Endothelial cell of umbilical vein (primary cell): ENCODE measurements at regions not wholly inside any gene's neighbourhood (a gene's known extent, or its start where the extent isn't known, plus 50 kb on each side); places are given as distances from the start of the nearest gene placed in this dataset.

ENCODE experiments used
- BruUV-seq: library from RNA; stranded (reverse); fragments of 400-500 nt; replicated peaks from 2 replicates; lab custom pipeline; 2021; lab: Mats Ljungman, UMichigan
- CTCF ChIA-PET: fragments of 300-600, 350-600 bp; sonication (Branson Sonifier 250); formaldehyde crosslinking; loops from one replicate; lab custom pipeline; 2021; ENCODE audit warnings: antibody characterized with exemption, inconsistent platforms; lab: Charles Lee
- POLR2A ChIA-PET: fragments of 300-600, 350-600 bp; sonication (Branson Sonifier 250); formaldehyde crosslinking; loops from one replicate; lab custom pipeline; 2021; ENCODE audit warnings: antibody characterized with exemption, inconsistent platforms; lab: Charles Lee
- DNase-seq: peaks from one replicate; pipeline ENCODE4 v3.0.0-alpha.2; 2011; ENCODE audit warnings: low read depth, low spot score
- FAIRE-seq: peaks from 2 replicates; lab custom pipeline; 2011; peaks lifted over from hg19 to GRCh38; lab: Jason Lieb, UNC
- H2AFZ ChIP-seq: 2 replicates; pipeline ENCODE4 v1.6.0; 2012; ENCODE audit warnings: low read depth, low read length, control low read depth, inconsistent platforms
- H3K27ac ChIP-seq: 2 replicates; pipeline ENCODE4 v1.5.1; 2011; ENCODE audit warnings: low read depth, mild to moderate bottlenecking, control low read depth, low read length, moderate library complexity; ENCODE audit not compliant: insufficient read depth
- H3K27me3 ChIP-seq, 2 experiments: 2 replicates each; pipeline versions ENCODE4 v1.6.0 to v1.6.1; 2011; ENCODE audit warnings: low read length in 2 of 2, mixed read lengths in 1 of 2; ENCODE audit not compliant: control insufficient read depth in 2 of 2, insufficient read depth in 2 of 2
- H3K36me3 ChIP-seq, 2 experiments: 2 replicates in 1 of 2; 3 replicates in 1 of 2; pipeline ENCODE4 v1.5.1; 2011; ENCODE audit warnings: low read length in 2 of 2, mild to moderate bottlenecking in 1 of 2, moderate library complexity in 1 of 2; ENCODE audit not compliant: control insufficient read depth in 2 of 2, insufficient read depth in 2 of 2; ENCODE audit errors: extremely low read depth in 1 of 2
- H3K4me1 ChIP-seq: 3 replicates; pipeline ENCODE4 v1.5.1; 2011; ENCODE audit warnings: mild to moderate bottlenecking, low read length; ENCODE audit not compliant: control insufficient read depth, insufficient read depth; ENCODE audit errors: extremely low read depth
- H3K4me2 ChIP-seq: 2 replicates; pipeline ENCODE4 v1.6.1; 2011; ENCODE audit warnings: low read length, control low read depth, mixed read lengths; ENCODE audit not compliant: insufficient read depth
- H3K4me3 ChIP-seq, 3 experiments: fragments of 200-600 bp in 1 of 3; sonication (generic), shearing (Covaris generic) in 1 of 3; replicated peaks in 1 of 3; 2 replicates each; pipeline ENCODE4 v1.5.1; 2011 to 2016; ENCODE audit warnings: control low read depth in 3 of 3, low read length in 3 of 3, mild to moderate bottlenecking in 2 of 3, inconsistent platforms in 1 of 3, low read depth in 1 of 3, moderate library complexity in 1 of 3; ENCODE audit not compliant: insufficient read depth in 1 of 3
- H3K79me2 ChIP-seq: 2 replicates; pipeline ENCODE4 v1.6.0; 2012; ENCODE audit warnings: low read length, inconsistent platforms; ENCODE audit not compliant: control insufficient read depth, insufficient read depth
- H3K9ac ChIP-seq: replicated peaks from 2 replicates; pipeline ENCODE3; 2011; ENCODE audit warnings: low read length, control low read depth; ENCODE audit not compliant: insufficient read depth; ENCODE audit errors: extremely low read depth
- H3K9me1 ChIP-seq: replicated peaks from 3 replicates; pipeline ENCODE4 v1.6.0; 2011; ENCODE audit warnings: mild to moderate bottlenecking, low read length; ENCODE audit not compliant: control insufficient read depth, insufficient read depth; ENCODE audit errors: extremely low read depth
- H3K9me3 ChIP-seq: replicated peaks from 2 replicates; pipeline ENCODE4 v1.5.1; 2012; ENCODE audit warnings: low read length, inconsistent platforms; ENCODE audit not compliant: control insufficient read depth, insufficient read depth
- H4K20me1 ChIP-seq: replicated peaks from 2 replicates; pipeline ENCODE3; 2011; ENCODE audit warnings: mild to moderate bottlenecking, low read length; ENCODE audit not compliant: control insufficient read depth, insufficient read depth; ENCODE audit errors: extremely low read depth
- EZH2 ChIP-seq: IDR thresholded peaks from 2 replicates; pipeline ENCODE4 v1.6.1; 2012; ENCODE audit warnings: borderline replicate concordance, low read depth, mild to moderate bottlenecking, moderate library complexity, low read length, inconsistent platforms; ENCODE audit not compliant: severe bottlenecking
- FOS ChIP-seq: IDR thresholded peaks from 2 replicates; pipeline ENCODE4 v1.6.1; 2011; ENCODE audit warnings: mild to moderate bottlenecking, low read length, moderate library complexity, borderline replicate concordance; ENCODE audit not compliant: insufficient read depth
- GATA2 ChIP-seq: IDR thresholded peaks from 2 replicates; pipeline ENCODE4 v1.7.0; 2011; ENCODE audit warnings: low read depth, mild to moderate bottlenecking, moderate library complexity, mixed read lengths, low read length; ENCODE audit not compliant: insufficient read length, insufficient read depth
- JUN ChIP-seq: IDR thresholded peaks from 2 replicates; pipeline ENCODE4 v1.6.1; 2011; ENCODE audit warnings: borderline replicate concordance, low read depth; ENCODE audit not compliant: insufficient read length, insufficient read depth
- MYC ChIP-seq: IDR thresholded peaks from one replicate; pipeline ENCODE4 v1.6.1; 2011; ENCODE audit warnings: mild to moderate bottlenecking, low read depth, low read length
- POLR2A ChIP-seq: IDR thresholded peaks from 2 replicates; pipeline ENCODE4 v1.6.1; 2012; ENCODE audit warnings: low read depth, mild to moderate bottlenecking, control low read depth, low read length
- POLR2AphosphoS5 ChIP-seq: IDR thresholded peaks from 2 replicates; pipeline ENCODE4 v1.6.1; 2012; ENCODE audit warnings: low read depth, mild to moderate bottlenecking, control low read depth, low read length, moderate library complexity; ENCODE audit not compliant: insufficient read depth
- dilution Hi-C: fragments of 300-500 bp; cut with MboI; formaldehyde crosslinking; loops from one replicate; pipeline ENCODE4 v1.15.0; 2019; ENCODE audit warnings: low sequenced_read_pairs; ENCODE audit not compliant: extremely low pct_ligation_motif_present
- intact Hi-C: fragments of 100-400 bp; cut with micrococcal nuclease; formaldehyde crosslinking; loops from one replicate; pipeline ENCODE4 v1.10.0; 2022
- TF ChIP-seq, protein P1 (sequence below): IDR thresholded peaks from 2 replicates; pipeline ENCODE4 v1.6.1; 2011; ENCODE audit not compliant: insufficient read depth, insufficient read length
- TF ChIP-seq, protein P2 (sequence below), 2 donors: IDR thresholded peaks; 1 replicate in 1 of 2; 2 replicates in 1 of 2; pipeline ENCODE4 v1.5.1; 2011; ENCODE audit warnings: low read length in 2 of 2, mild to moderate bottlenecking in 2 of 2, moderate library complexity in 2 of 2, control low read depth in 1 of 2, inconsistent platforms in 1 of 2, low read depth in 1 of 2; ENCODE audit not compliant: insufficient read depth in 1 of 2; ENCODE audit errors: extremely low read depth in 1 of 2

DNA sequence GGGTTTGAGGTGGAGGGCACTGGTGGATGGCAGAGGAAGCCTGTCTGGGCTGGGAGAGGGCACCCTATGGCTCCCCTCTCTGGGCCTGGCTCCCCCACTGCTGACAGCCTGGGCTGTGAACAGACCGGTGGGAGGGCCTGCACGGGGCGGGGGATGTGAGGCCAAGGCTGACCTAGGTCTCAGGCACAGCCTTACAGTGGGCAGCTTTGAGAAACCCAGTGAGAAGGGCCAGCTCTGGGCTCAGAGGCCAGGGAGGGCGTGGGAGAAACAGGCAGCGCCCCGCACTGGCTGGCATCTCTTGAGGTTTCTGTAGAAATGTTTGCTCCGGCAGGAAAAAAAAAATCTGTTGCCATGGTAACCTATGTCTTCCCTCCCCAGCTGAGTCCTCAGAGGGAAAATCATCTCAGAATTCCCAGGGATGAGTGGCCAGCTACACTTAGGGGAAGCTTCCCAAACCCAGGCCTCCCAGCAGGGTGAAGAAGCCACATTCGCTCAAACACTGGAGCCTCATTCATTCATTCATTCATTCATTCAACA lies 71.7 kb upstream of the TAF1B start:
- no peak for FAIRE-seq
- dilution Hi-C loops = no loop called here
- CTCF ChIA-PET = interaction anchor here (1.0 to 5.1 kb wide), 12 partner anchors 11 to 326 kb away, joined by 4 to 55 read pairs (median 16); no protein-coding TSS in a partner anchor

More for the DNA sequence above, 71.7 kb upstream of the TAF1B start:
- POLR2A ChIA-PET = no interaction called here
- H3K4me2 ChIP-seq = no peak overlapping the region
- DNase-seq = no peak
- intact Hi-C loops = no loop called here
- TF ChIP-seq, protein P1, sequence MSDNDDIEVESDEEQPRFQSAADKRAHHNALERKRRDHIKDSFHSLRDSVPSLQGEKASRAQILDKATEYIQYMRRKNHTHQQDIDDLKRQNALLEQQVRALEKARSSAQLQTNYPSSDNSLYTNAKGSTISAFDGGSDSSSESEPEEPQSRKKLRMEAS = no peak
- no peak for TF ChIP-seq GATA2
- TF ChIP-seq JUN = no peak
- TF ChIP-seq, protein P2, sequence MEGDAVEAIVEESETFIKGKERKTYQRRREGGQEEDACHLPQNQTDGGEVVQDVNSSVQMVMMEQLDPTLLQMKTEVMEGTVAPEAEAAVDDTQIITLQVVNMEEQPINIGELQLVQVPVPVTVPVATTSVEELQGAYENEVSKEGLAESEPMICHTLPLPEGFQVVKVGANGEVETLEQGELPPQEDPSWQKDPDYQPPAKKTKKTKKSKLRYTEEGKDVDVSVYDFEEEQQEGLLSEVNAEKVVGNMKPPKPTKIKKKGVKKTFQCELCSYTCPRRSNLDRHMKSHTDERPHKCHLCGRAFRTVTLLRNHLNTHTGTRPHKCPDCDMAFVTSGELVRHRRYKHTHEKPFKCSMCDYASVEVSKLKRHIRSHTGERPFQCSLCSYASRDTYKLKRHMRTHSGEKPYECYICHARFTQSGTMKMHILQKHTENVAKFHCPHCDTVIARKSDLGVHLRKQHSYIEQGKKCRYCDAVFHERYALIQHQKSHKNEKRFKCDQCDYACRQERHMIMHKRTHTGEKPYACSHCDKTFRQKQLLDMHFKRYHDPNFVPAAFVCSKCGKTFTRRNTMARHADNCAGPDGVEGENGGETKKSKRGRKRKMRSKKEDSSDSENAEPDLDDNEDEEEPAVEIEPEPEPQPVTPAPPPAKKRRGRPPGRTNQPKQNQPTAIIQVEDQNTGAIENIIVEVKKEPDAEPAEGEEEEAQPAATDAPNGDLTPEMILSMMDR (IDR thresholded peaks at IDR 0.05; ENCODE audit: extremely low read depth in 1 of 2, insufficient read depth in 1 of 2, low read depth in 1 of 2, low read length in 2 of 2) = no peak
- no peak for TF ChIP-seq POLR2AphosphoS5
- TF ChIP-seq EZH2 = no peak
- no peak for TF ChIP-seq FOS
- no peak for TF ChIP-seq MYC
- no peak for TF ChIP-seq POLR2A
- H3K79me2 ChIP-seq = no peaks in the 10 kb centered on the region
- H4K20me1 ChIP-seq = no peaks in the 10 kb centered on the region
- no peaks in the 10 kb centered on the region for H3K4me1 ChIP-seq
- no peaks in the 10 kb centered on the region for H3K9me3 ChIP-seq
- H3K9me1 ChIP-seq = no peaks in the 10 kb centered on the region
- no TSS peak for BruUV-seq
- H2AFZ ChIP-seq = no peak overlapping the region
- no peaks in the 10 kb centered on the region for H3K36me3 ChIP-seq
- H3K9ac ChIP-seq = no peak overlapping the region
- H3K4me3 ChIP-seq = no peak overlapping the region
- H3K27ac ChIP-seq = no peak overlapping the region
- no peaks in the 10 kb centered on the region for H3K27me3 ChIP-seq
